Activated CD4-positive, alpha-beta T cell treated with anti-CD3 and anti-CD28 coated beads, Interleukin-2, Interleukin-6, amounts not matched to agents 100 ng/mL and 50 ng/mL, durations not matched to agents 16 hours and 8 hours (primary cell): ENCODE measurements at regions not wholly inside any gene's neighbourhood (a gene's known extent, or its start where the extent isn't known, plus 50 kb on each side); places are given as distances from the start of the nearest gene placed in this dataset.
A peak's percentile ranks its signal among the peaks of the same experiment; 100 is the strongest.
"Not testable (repeated sequence)": the region's sequence is repeated elsewhere in the genome, so short reads cannot be mapped to it uniquely, and the experiment has no call there.

Experiments used
- DNase-seq: peaks from one replicate; pipeline ENCODE4 v3.0.0-alpha.2; 2020

DNA sequence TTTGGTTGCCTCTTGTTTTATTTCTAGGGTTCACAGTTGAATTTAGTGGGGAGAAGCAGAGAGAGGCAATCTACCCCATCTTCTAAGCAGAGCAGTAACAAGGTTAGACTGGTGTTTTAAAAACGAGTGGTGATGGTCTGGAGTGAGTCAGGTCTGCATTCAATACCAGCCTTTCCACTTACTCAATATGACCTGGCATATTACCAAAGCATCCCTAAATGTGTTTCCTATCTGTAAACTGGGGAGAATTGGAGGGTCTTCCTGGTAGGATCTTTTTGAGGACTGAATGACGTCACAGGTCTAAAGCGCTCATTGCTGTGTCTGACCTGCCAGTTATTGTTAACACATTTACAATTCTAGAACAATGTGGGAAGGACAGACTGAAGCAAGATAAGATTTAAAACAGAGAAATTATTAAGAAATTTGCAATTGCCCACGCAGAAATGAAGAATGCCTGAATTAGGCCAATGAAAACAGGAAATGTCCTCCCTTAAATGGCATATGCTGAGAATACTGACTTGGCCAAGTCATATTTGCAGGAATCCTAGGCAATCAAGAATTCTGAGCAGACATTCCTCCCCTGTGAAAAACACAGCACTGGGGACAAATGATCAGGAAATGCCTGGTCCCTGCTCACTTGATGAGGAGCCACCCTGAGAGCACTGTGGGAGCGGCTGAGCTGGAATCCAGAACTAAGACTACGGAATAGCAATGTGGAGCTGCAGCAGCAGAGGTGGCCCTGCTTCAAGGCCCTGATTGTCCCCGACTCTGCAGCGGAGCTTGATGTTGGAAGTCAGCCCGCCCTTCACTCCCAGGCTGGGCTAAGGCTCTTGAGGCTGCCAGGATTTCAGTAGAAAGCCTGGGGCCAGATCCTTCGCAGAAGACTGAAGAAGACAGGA is 184.5 kb upstream of the CXCL12 start:
- no peak for DNase-seq

DNA sequence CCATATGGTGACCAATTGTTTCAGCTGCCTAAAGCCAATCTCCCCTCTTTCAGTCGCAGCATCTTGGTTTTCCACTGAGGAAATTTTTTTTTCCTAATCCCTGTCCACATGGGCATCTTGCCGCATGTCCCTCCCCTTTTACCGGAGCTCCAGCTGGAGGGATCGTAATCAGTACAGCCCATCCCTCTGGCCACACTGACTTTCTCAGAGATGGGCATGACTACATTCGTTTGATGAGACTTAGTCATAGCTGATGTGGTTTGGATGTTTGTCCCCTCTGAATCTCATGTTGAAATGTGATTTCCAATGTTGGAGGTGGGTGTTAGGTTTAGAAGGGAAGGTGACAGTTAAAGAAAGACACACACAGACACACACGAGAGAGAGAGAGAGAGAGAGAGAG is 186.8 kb upstream of the CXCL12 start:
- DNase-seq, result no peak

DNA sequence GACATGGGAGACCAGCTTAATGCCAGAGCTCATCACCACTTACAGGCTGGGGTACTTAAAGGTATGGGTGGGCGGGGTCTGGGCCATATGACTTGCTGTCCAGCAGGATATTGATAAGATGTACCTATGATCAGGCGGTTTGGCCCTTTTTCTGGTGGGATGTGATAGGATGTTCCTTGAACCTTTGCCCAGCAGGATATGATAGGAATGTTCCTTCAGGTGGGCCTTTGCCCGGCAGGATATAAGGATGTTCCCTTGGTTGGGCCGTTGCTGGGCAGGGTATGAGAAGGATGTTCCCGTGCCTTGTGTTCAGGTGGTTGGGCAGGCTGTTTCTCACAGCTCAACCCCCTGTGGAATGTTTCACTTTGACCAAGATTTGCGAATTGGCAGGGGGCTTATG is 187.2 kb upstream of the CXCL12 start:
- DNase-seq, result no peak

DNA sequence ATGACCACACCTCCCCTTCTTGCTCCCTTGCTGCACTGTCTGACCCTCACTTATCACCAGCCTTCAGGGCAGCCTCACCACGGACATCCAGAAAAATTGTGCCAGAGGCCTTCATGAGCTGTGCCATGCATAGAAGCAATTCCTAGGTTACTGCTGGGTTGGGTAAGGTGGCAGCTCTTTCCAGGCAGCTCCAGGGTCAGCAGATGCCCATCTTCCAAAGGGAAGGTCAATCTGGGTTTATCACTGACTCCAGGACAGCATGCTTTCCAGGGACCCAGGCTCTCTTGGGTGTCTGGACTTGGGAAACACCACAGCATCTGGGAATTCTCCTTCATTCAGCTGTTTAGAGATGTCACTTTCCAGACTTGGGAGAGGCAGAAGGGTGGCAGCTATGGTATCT is 188.9 kb upstream of the CXCL12 start:
- DNase-seq, result no peak

DNA sequence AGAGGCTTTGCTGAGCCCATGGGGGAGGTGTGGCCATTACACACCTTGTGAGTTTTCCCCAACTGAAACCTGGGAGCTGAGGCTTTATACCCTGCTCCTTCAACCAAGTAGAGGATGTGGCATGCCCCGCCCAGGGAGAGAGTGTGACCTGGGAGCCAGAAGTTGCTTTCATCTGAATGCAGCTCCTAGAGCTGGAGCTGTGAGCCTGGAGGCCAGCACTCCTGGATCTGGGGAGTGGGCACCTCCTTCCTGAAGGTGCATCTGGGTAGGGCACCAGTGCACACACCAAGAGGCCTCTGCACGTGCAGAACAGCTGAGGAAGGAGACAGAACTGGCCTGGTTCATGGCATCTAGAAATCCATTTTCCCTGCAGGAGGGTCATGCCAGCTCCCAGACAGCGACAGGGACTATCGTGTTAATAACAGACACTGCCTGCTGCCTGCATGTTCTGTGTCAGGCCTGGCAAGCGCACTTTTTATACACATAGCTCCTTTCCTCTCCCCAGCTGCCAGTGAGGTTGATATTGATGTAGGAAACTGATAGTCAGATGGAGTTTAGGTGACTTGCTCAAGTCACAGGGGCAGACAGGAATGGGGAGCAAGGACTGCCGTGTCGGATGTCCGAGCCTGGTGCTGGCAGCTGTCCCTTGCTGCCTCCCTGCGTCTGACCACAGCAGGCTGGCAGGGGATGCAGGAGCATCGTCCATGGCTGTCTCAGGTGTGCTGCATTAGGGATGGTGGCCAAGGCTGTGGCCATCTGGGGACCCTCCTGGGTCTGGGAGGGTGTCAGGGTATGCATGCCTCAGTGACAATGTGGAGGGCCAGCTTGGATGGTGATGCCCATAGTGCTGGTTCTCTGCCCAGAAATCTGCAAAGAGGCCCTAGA is 189.9 kb upstream of the CXCL12 start:
- no peak for DNase-seq

DNA sequence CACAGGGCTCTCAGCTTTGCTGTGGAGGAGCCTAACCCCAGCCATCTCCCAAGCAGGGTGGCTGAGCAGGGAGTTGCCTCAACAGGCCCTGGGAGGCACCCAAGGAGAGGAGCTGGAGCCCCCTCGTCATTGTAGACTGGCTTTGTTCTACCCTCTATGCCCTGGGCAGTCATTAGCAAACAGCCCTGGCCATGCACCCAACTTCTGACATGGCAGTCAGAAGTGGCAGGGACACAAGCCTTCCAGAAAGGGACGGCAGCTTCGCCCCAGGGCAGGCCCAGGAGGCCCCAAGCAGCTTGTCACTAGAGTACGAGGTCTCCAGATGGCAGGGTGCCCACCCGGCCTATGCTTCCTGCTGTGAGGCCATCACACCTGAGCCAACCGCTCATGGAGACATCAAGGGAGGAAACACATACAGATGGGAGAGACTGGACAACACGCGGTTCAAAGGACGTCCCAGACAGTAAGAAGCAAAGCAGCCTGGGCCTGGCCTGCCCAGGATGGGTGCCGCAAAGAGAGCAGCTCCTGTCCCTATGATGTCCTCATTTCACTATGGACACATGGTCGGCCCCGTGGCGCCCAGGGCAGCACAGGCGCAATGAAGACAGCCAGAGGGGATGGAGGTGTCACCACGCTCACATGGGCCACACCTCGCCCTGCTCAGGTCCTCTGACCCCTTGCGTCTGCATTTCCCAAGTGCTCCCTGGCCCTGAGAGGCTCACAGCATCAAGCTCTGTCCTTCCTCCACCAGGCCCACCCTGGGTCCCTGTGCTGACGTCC is 190.9 kb upstream of the CXCL12 start:
- DNase-seq, result no peak

DNA sequence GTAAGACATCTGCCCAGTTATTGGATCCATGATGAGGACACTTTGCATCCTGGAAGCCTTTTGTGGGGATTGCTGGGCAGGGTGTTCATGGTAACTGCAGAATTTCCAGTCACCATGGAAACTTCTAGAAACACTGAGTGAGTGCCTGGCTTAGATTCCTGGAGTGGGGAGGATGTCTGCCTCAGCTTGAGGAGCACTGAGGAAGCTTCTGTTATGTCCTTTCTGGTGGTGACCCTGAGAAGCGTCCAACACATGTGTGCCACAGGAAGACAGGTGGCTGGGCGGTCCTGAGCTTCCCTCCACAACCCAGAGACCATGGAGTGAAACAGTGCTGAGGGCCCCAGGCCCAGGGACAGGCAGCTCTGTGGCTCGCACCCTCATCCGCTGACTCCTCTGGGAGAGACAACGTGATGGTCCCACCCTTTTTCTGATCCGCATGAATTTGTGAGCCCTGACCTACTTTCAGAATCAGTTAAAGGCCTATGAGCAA is 191.8 kb upstream of the CXCL12 start:
- peak; percentile 39 for DNase-seq

DNA sequence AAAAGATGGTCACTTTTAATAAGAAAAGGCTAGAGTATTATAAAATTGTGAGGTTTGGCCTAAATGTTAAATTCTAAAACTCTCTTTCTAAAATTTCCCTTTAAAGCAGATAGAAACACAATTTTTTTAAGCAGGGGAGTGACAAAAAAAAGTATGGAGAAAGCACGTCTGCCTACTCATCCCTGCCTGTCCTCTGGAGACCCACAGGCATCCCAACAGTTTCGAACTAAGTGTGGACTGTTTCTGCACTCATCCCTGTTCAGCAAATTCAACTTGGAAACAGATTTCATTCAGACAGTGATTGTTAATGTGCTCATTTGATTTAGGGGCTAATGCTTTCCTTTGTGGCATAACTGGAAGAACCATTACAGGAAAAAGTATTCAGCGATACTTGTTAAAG is 192.6 kb upstream of the CXCL12 start:
- no peak for DNase-seq

DNA sequence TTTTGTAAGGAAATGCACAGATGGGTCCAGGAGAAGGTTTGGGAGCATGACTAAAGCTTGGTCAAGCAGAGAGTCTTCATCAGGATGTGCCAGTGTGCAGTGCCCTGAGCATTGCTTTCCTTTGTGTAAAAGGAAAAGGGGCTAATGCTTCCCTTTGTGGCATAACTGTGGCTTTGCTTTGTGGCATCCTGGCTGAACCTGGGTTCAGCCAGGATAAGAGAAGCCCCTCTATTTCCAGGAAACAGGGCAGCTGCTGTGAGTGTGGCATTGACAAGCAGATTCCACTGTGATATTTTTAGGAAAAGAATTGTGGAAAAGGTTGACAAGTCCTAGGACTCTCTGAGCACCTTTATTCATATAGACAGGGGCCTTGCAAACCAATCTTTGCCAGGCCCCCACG is 193.4 kb upstream of the CXCL12 start:
- DNase-seq, result no peak

DNA sequence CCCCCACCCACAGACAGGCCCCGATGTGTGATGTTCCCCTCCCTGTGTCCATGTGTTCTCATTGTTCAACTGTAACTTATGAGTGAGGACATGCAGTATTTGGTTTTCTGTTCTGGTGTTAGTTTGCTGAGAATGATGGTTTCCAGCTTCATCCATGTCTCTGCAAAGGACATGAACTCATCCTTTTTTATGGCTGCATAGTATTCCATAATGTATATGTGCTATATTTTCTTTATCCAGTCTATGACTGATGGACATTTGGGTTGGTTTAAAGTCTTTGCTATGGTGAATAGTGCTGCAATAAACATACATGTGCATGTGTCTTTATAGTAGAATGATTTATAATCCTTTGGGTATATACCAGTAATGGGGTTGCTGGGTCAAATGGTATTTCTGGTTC is 194.1 kb upstream of the CXCL12 start:
- not testable (repeated sequence) for DNase-seq

DNA sequence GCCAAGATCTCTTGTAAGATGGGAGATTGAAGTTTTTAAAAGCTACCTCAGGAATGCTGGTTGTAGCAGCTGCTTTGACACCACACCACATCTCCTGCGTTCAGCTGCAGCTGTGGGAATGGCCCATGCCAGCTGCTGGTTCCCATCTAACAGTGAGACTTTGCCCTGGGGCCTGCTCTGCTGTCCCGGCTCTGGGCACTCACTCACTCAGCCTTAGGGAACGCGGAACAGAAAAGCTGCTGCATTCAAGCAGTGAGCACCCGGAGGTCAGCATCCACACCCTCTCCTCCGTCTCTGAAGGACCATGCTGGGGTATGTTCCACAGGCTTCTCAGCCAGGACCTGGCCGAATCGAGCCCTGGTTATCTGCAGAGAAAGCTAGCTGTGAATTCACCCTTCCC is 197.1 kb upstream of the CXCL12 start:
- DNase-seq, result no peak

DNA sequence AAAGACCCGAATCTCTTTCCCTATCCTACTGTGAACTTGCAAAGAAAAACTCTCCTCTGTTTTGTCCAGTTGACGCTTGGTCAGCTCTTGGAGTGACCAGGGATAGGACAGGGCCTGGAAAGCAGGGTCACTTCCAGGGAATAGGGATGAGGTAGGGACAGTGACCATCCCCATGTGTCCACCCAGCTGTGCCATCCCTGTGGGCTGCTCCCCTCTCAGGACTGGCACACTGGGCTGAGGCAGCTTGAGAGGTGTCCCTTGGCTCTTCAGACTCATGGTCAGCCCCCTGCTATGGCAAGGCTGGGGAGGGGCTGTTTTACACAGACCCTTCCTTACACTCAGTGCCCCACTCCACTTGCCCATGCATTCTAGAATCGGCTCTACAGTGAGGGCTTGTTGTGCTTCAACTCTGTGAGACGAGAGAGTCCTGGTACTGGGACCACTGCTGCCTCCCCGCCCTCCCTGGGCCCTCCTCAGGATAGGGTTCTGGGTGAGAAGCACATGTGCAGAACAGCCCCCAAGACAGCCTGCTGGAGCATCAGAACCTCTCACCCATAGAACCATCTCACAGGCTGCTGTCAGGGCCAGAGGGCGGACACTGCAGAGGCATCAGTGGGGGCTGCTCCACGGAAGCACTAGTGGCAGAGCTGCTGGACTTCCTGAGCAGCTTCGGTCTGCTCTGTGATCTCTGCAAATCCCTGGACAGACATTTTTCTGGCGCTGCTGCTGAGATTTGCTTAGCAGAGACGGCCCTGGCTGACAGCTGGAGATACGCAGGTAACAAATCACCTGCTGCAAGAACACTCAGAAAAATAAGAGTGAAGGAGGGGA is 202.8 kb upstream of the CXCL12 start:
- no peak for DNase-seq

DNA sequence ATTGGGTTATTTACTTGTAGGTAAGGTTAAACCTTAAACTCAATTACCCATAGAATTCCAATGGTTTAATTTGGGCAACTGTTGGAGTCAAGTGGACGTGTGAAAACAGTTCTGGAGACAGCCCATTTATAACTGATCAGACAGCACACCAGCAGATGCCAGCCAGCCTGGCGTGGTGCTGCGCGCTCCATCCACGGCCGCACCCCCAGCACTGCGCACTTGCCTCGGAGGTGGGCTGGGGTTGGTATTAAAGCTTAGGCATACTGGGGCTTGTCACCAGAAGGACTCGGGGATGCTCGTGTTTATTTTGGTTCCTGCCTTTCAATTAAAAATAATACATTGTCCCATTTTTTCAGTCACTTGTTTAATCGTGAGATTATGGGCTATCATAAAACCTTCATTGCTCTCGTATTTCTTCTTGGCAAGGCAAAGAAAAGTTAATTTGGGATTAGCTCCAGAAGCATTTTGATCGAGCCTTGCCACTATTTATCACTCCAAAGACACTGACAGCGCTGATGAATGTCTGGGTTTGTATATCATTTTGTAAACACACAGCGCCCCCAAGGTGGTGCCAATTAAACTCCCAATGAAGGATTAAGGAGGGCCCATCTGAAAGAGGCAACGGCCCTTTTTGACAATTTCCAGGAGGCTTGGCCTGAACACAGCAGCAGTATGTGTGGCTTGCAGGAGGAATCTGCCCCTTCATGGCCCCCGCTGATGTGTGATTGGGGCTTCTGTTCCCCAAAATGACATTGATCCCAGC is 204.5 kb upstream of the CXCL12 start:
- DNase-seq, result no peak

DNA sequence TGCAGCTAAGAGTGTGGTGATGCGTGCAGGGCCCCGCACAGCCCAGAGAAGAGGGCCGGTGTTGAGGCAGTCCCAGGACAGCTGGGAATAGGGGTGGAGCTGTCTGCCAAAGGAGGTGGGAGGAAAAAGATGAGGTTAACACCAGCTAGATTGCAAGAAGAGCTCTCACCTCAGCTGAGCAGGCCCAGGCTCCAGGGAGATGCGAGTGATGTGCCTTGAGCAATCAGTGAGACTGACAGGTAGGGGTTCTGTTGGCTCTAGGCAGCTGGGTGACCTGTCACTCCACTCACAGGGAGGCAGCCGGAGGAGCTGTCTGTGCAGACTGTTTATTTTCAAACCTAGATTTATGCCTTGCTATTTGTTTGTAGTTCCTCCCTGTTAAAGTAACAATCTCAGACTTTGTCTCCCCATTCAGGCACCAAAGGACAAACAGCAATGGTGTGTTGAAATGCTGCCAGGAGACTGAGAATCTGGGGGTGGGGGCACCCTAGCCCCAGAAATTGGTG is 205.1 kb upstream of the CXCL12 start:
- no peak for DNase-seq

DNA sequence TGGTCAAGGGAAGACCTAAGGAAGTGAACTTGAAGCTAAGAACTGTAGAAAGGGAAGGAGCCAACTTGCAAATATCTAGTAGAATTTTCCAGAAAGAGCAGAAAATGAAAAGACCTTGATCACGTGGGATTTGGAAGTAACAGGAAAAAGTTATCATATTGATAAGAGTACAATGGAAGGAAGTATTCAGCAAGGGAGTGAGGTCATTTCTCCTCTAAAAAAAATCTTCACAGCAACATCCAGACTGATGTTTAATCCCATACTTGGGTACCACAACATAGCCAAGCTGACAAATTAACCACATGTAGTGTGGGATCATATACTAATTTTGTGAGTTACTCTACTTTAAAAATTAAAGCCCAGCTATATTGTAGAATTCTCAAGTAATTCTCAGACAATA is 207.0 kb upstream of the CXCL12 start:
- DNase-seq, result no peak

DNA sequence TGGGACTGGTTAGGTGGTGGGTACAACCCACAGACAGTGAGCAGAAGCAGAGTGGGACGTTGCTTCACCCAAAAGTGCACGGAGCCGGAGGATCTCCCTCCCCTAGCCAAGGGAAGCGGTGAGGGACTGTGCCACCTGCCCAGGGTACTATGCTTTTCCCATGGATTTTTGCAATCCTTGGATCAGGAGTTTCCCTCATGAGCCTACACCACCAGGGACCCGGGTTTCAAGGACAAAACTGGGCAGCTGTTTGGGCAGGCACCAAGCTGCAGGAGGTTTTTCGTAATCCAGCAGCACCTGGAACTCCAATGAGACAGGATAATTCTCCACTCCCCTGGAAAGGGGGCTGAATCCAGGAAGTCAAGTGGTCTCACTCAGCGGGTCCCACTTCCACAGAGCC is 209.1 kb upstream of the CXCL12 start:
- no peak for DNase-seq

DNA sequence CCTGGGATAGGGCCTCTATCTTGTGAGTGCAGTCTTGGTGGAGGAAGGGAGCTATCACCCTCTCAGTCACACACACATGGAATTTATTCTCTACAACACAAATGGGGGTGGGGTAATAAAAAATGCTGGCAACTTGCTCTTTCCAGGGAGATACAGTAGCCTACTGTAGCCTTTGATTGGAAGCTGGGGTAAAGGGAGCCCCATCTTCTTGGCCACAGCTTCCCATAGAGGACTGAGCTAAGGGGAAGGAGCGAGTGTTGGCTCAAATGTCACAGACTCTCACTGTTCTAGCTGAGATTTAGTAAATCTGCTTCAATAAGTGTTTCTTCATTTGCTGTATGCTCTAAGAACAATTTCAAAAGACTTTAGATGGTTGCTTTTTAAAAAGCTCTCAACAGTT is 222.2 kb upstream of the CXCL12 start:
- no peak for DNase-seq

DNA sequence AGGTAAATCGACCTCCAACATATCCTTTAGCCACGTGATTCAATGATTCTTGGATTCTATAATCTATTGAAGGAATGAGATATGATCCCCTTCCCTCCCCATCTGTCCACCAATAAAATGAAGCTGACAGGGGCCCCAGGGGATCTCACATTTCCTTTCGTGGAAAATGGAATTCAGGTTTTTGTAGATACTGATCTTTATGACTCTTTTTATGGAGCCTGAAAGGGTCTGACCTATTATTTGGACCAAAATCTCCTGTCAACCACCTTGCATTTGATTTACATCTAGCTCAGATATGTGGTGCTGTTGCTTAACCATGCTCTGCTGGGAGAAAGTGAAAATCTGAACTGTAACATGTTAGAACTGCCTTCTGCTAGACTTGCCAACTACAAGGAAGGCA is 234.0 kb upstream of the CXCL12 start:
- DNase-seq, result no peak

DNA sequence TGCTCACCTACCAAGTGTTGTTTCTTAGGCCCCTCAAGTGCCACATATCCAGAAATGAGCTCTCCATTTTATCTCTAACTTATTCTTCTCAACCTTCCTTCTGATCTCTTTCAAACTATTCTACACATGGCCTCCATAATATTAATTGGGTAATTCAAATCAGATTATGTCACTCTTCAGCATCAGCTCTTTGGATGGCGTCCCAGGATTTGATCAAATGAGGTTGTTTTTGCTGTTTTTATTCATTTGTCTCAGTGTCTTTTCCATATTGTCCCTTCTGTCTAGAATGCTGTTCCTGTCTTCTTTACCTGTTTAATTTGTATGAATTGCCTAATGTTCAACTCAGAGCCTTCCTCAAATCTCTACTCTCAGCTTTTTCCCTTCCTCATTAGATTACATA is 234.6 kb upstream of the CXCL12 start:
- no peak for DNase-seq

DNA sequence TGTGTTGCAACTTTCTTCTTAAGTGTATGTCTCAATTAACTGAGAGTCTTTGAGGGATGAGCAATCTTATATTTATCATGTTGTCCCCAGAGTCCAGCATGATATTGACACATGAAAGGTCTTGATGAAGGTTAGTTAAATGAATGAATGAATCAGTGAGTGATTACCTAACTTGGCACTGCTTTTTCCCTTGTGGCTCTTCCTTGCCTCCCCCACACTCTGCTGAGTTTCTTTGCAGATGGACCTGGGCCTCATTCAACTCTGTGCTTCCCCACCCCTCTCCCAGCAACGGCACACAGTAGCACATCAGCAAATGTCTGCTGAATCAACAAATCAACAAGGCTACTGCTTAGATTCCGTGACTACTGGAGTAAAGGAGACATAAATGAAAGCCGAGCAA is 235.1 kb upstream of the CXCL12 start:
- no peak for DNase-seq
